Mesenchymal stem cell (in vitro differentiated cells and primary cell): ENCODE measurements at regions not wholly inside any gene's neighbourhood (a gene's known extent, or its start where the extent isn't known, plus 50 kb on each side); places are given as distances from the start of the nearest gene placed in this dataset.
A peak's percentile ranks its signal among the peaks of the same experiment; 100 is the strongest.

Experiments used
- DNase-seq: peaks from one replicate; pipeline ENCODE4 v3.0.0-alpha.2; 2013
- H2AFZ ChIP-seq: one replicate; pipeline ENCODE4 v1.6.1; 2013; ENCODE audit warnings: low read depth, mild to moderate bottlenecking, control low read depth, inconsistent platforms, low read length, moderate library complexity
- H2AK5ac ChIP-seq: 2 replicates; pipeline ENCODE4 v1.6.1; 2013; ENCODE audit warnings: low read length, moderate library complexity, mild to moderate bottlenecking, inconsistent platforms; ENCODE audit not compliant: severe bottlenecking
- H2BK120ac ChIP-seq: one replicate; pipeline ENCODE4 v1.6.1; 2013; ENCODE audit warnings: low read depth, mild to moderate bottlenecking, inconsistent platforms, low read length, moderate library complexity
- H2BK12ac ChIP-seq, 2 experiments: one replicate each; pipeline ENCODE4 v1.6.1; 2013; ENCODE audit warnings: inconsistent platforms in 2 of 2, low read length in 2 of 2, mild to moderate bottlenecking in 2 of 2, moderate library complexity in 2 of 2, control low read depth in 1 of 2
- H2BK15ac ChIP-seq: one replicate; pipeline ENCODE4 v1.6.1; 2013; ENCODE audit warnings: mild to moderate bottlenecking, low read depth, inconsistent platforms; ENCODE audit not compliant: poor library complexity, severe bottlenecking
- H2BK5ac ChIP-seq: 2 replicates; pipeline ENCODE4 v1.6.1; 2013; ENCODE audit warnings: low read depth, mild to moderate bottlenecking, low read length, control low read depth, inconsistent platforms; ENCODE audit not compliant: poor library complexity, severe bottlenecking
- H3K14ac ChIP-seq, 2 experiments: one replicate each; pipeline ENCODE4 v1.6.1; 2013; ENCODE audit warnings: inconsistent platforms in 2 of 2, low read length in 2 of 2, control low read depth in 1 of 2, mild to moderate bottlenecking in 1 of 2, moderate library complexity in 1 of 2
- H3K18ac ChIP-seq, 2 experiments: one replicate each; pipeline ENCODE4 v1.6.1; 2013; ENCODE audit warnings: inconsistent platforms in 2 of 2, low read length in 2 of 2, control low read depth in 1 of 2, low read depth in 1 of 2, mild to moderate bottlenecking in 1 of 2
- H3K23ac ChIP-seq, 2 experiments: one replicate each; pipeline ENCODE4 v1.6.1; 2013; ENCODE audit warnings: inconsistent platforms in 2 of 2, low read length in 2 of 2, mild to moderate bottlenecking in 2 of 2, moderate library complexity in 2 of 2, control low read depth in 1 of 2
- H3K27ac ChIP-seq: 2 replicates; pipeline ENCODE4 v1.5.1; 2013; ENCODE audit warnings: mild to moderate bottlenecking, moderate library complexity, low read length, control low read depth, inconsistent platforms; ENCODE audit not compliant: poor library complexity, severe bottlenecking
- H3K27me3 ChIP-seq, 2 experiments: 2 replicates each; pipeline versions ENCODE4 v1.6.1 to v1.7.0; 2013; ENCODE audit warnings: low read length in 2 of 2, mild to moderate bottlenecking in 2 of 2, moderate library complexity in 2 of 2, control low read depth in 1 of 2, inconsistent platforms in 1 of 2; ENCODE audit not compliant: control insufficient read depth in 1 of 2, insufficient read depth in 1 of 2
- H3K36me3 ChIP-seq, 2 experiments: 2 replicates each; pipeline versions ENCODE4 v1.6.1 to v1.7.0; 2013; ENCODE audit warnings: low read length in 2 of 2, control low read depth in 1 of 2, inconsistent platforms in 1 of 2, low read depth in 1 of 2, mild to moderate bottlenecking in 1 of 2; ENCODE audit not compliant: insufficient read depth in 2 of 2, control insufficient read depth in 1 of 2
- H3K4ac ChIP-seq, 2 experiments: one replicate each; pipeline ENCODE4 v1.6.1; 2013; ENCODE audit warnings: inconsistent platforms in 2 of 2, low read length in 2 of 2, mild to moderate bottlenecking in 2 of 2, moderate library complexity in 2 of 2, control low read depth in 1 of 2, low read depth in 1 of 2
- H3K4me1 ChIP-seq: 2 replicates; pipeline ENCODE4 v1.6.1; 2013; ENCODE audit warnings: low read depth, low read length, control low read depth; ENCODE audit not compliant: control insufficient read depth, insufficient read depth
- H3K4me2 ChIP-seq: 2 replicates; pipeline ENCODE4 v1.6.1; 2013; ENCODE audit warnings: low read length, mild to moderate bottlenecking, inconsistent platforms; ENCODE audit not compliant: poor library complexity, severe bottlenecking
- H3K4me3 ChIP-seq, 2 experiments: 2 replicates each; pipeline versions ENCODE4 v1.5.1 to v1.7.0; 2013; ENCODE audit warnings: low read length in 2 of 2, mild to moderate bottlenecking in 2 of 2, control low read depth in 1 of 2, low read depth in 1 of 2; ENCODE audit not compliant: insufficient read depth in 1 of 2
- H3K79me1 ChIP-seq: replicated peaks from 2 replicates; pipeline ENCODE4 v1.6.1; 2013; ENCODE audit warnings: mild to moderate bottlenecking, control low read depth, low read length, inconsistent platforms; ENCODE audit not compliant: poor library complexity, severe bottlenecking
- H3K9ac ChIP-seq: 2 replicates; pipeline ENCODE4 v1.7.0; 2013; ENCODE audit warnings: mild to moderate bottlenecking, low read length, moderate library complexity
- H3K9me3 ChIP-seq: 2 replicates; pipeline ENCODE4 v1.7.0; 2013; ENCODE audit warnings: mild to moderate bottlenecking, low read length; ENCODE audit not compliant: control insufficient read depth
- H4K8ac ChIP-seq: one replicate; pipeline ENCODE4 v1.6.1; 2013; ENCODE audit warnings: inconsistent platforms, mild to moderate bottlenecking, low read length, moderate library complexity
- H4K91ac ChIP-seq: one replicate; pipeline ENCODE4 v1.6.1; 2013; ENCODE audit warnings: mild to moderate bottlenecking, low read length, inconsistent platforms
- WGBS: methylation state at CpG from one replicate; pipeline ENCODE4 v1.1.7; 2013; ENCODE audit warnings: mixed read lengths; 5-methylcytosine and 5-hydroxymethylcytosine counted together

- Histone ChIP-seq H2BK120ac (no peak overlapping the region), H4K91ac (no peak overlapping the region), H3K27me3 (no peaks in the 10 kb centered on the region), H3K4me1 (peaks cover 2% of the 10 kb centered on the region), H3K36me3 (no peaks in the 10 kb centered on the region), H2AFZ (no peak overlapping the region), H2BK15ac (no peak overlapping the region), H3K27ac (no peak overlapping the region), H3K4ac (no peak overlapping the region), H3K9ac (no peak overlapping the region), H2BK5ac (no peak overlapping the region), H3K9me3 (no peaks in the 10 kb centered on the region), H3K18ac (no peak overlapping the region), H3K79me1 (no peaks in the 10 kb centered on the region), H2BK12ac (no peak overlapping the region), H4K8ac (no peak overlapping the region), H3K4me2 (no peak overlapping the region), H3K23ac (no peak overlapping the region), H3K14ac (no peak overlapping the region), H2AK5ac (no peak overlapping the region), H3K4me3 (no peak overlapping the region)
- DNase-seq = no peak
- WGBS = no CpG with 5 or more reads among the region's 2 CpGs
Observed at GRCh38 chr6:132234356-132234755, 166.9 kb downstream of the MOXD1 start.

GRCh38 chr6:132231121-132231884, 170.0 kb downstream of the MOXD1 start:
- Histone ChIP-seq H3K4me2 (no peak overlapping the region), H3K4ac (no peak overlapping the region), H2AK5ac (no peak overlapping the region), H3K4me1 (no peaks in the 10 kb centered on the region), H3K14ac (no peak overlapping the region), H2BK15ac (no peak overlapping the region), H3K4me3 (no peak overlapping the region), H3K27me3 (no peaks in the 10 kb centered on the region), H3K9ac (no peak overlapping the region), H2BK120ac (no peak overlapping the region), H3K23ac (no peak overlapping the region), H4K8ac (no peak overlapping the region), H2BK5ac (no peak overlapping the region), H2AFZ (no peak overlapping the region), H3K18ac (no peak overlapping the region), H3K36me3 (no peaks in the 10 kb centered on the region), H2BK12ac (no peak overlapping the region), H4K91ac (no peak overlapping the region), H3K9me3 (no peaks in the 10 kb centered on the region), H3K79me1 (no peaks in the 10 kb centered on the region), H3K27ac (no peak overlapping the region)
- 100% methylated on average over 1 of the region's 4 CpGs for WGBS
- DNase-seq = no peak

GRCh38 chr6:132228894-132229293, 172.4 kb downstream of the MOXD1 start:
- H3K23ac ChIP-seq = no peak overlapping the region
- H2AFZ ChIP-seq = no peak overlapping the region
- no peak overlapping the region for H3K4ac ChIP-seq
- no peak overlapping the region for H2BK5ac ChIP-seq
- no peak overlapping the region for H3K27ac ChIP-seq
- no peak overlapping the region for H3K4me2 ChIP-seq
- H2AK5ac ChIP-seq = no peak overlapping the region
- H3K9ac ChIP-seq = no peak overlapping the region
- H2BK12ac ChIP-seq = no peak overlapping the region
- no peak overlapping the region for H3K18ac ChIP-seq
- WGBS = no CpG with 5 or more reads among the region's 1 CpG
- H3K36me3 ChIP-seq = peaks cover 0 to 5% of the 10 kb centered on the region in 2 experiments
- H3K9me3 ChIP-seq = peaks cover 3% of the 10 kb centered on the region
- no peaks in the 10 kb centered on the region for H3K79me1 ChIP-seq
- no peak overlapping the region for H3K14ac ChIP-seq
- no peak for DNase-seq
- H3K4me1 ChIP-seq = no peaks in the 10 kb centered on the region
- no peak overlapping the region for H3K4me3 ChIP-seq
- no peaks in the 10 kb centered on the region for H3K27me3 ChIP-seq
- no peak overlapping the region for H2BK15ac ChIP-seq
- H4K8ac ChIP-seq = no peak overlapping the region
- H4K91ac ChIP-seq = no peak overlapping the region
- no peak overlapping the region for H2BK120ac ChIP-seq

GRCh38 chr6:132227904-132228303, 173.4 kb downstream of the MOXD1 start:
- Histone ChIP-seq H2BK120ac (no peak overlapping the region), H2BK15ac (no peak overlapping the region), H3K14ac (no peak overlapping the region), H2AFZ (no peak overlapping the region), H3K9me3 (peaks cover 3% of the 10 kb centered on the region), H3K4me1 (no peaks in the 10 kb centered on the region), H3K27me3 (no peaks in the 10 kb centered on the region), H3K18ac (no peak overlapping the region), H4K91ac (no peak overlapping the region), H2BK12ac (no peak overlapping the region), H3K4ac (no peak overlapping the region), H4K8ac (no peak overlapping the region), H3K36me3 (peaks cover 0 to 5% of the 10 kb centered on the region in 2 experiments), H3K23ac (no peak overlapping the region), H3K4me2 (no peak overlapping the region), H3K4me3 (no peak overlapping the region), H2BK5ac (no peak overlapping the region), H2AK5ac (no peak overlapping the region), H3K79me1 (no peaks in the 10 kb centered on the region), H3K27ac (no peak overlapping the region), H3K9ac (no peak overlapping the region)
- DNase-seq = peak; percentile 80
